Caco-2 (cell line): ENCODE measurements at regions not wholly inside any gene's neighbourhood (a gene's known extent, or its start where the extent isn't known, plus 50 kb on each side); places are given as distances from the start of the nearest gene placed in this dataset.

Source experiments
- BruUV-seq: library from RNA; stranded (reverse); fragments of 400-500 nt; replicated peaks from 2 replicates; lab custom pipeline; 2021; lab: Mats Ljungman, UMichigan
- CTCF ChIA-PET: fragments of 300-600 bp; sonication (Branson Sonifier 250); formaldehyde crosslinking; loops from one replicate; lab custom pipeline; 2022; ENCODE audit warnings: antibody characterized with exemption; lab: Charles Lee
- POLR2A ChIA-PET: fragments of 300-600 bp; sonication (Branson Sonifier 250); formaldehyde crosslinking; loops from one replicate; lab custom pipeline; 2022; ENCODE audit warnings: antibody characterized with exemption; lab: Charles Lee
- DNase-seq, 2 experiments: peaks; one replicate each; pipeline versions ENCODE4 v3.0.0 to v3.0.0-alpha.2; 2020 to 2022
- H3K27me3 ChIP-seq: replicated peaks from 2 replicates; pipeline ENCODE4 v1.6.0; 2011; ENCODE audit warnings: low read length; ENCODE audit not compliant: control insufficient read depth, insufficient read depth
- H3K36me3 ChIP-seq: 2 replicates; pipeline ENCODE4 v1.5.1; 2011; ENCODE audit warnings: low read length; ENCODE audit not compliant: control insufficient read depth, insufficient read depth
- H3K4me1 ChIP-seq: fragments of 250-450 bp; sonication (Bioruptor Pico); 2 replicates; pipeline ENCODE4 v1.5.1; 2020; ENCODE audit warnings: mild to moderate bottlenecking
- H3K4me3 ChIP-seq: 2 replicates; pipeline ENCODE4 v1.5.1; 2011; ENCODE audit warnings: low read depth, mild to moderate bottlenecking, control low read depth, low read length
- H3K9me3 ChIP-seq: fragments of 250-450 bp; sonication (Bioruptor Pico); 2 replicates; pipeline ENCODE4 v1.5.1; 2020; ENCODE audit warnings: mild to moderate bottlenecking, moderate library complexity
- H3K27ac Mint-ChIP-seq: one replicate; pipeline ENCODE4 v1.8.0; 2022; ENCODE audit warnings: mixed read lengths; ENCODE audit not compliant: unreplicated experiment
- H3K27me3 Mint-ChIP-seq: one replicate; pipeline ENCODE4 v1.8.0; 2022; ENCODE audit warnings: mixed read lengths; ENCODE audit not compliant: insufficient read depth, unreplicated experiment
- H3K36me3 Mint-ChIP-seq: one replicate; pipeline ENCODE4 v1.8.0; 2022; ENCODE audit warnings: mild to moderate bottlenecking, mixed read lengths; ENCODE audit not compliant: insufficient read depth, unreplicated experiment
- H3K4me1 Mint-ChIP-seq: one replicate; pipeline ENCODE4 v1.8.0; 2022; ENCODE audit warnings: low read depth, mixed read lengths; ENCODE audit not compliant: unreplicated experiment
- H3K4me3 Mint-ChIP-seq: one replicate; pipeline ENCODE4 v1.8.0; 2022; ENCODE audit warnings: mild to moderate bottlenecking, moderate library complexity, mixed read lengths; ENCODE audit not compliant: unreplicated experiment
- H3K9me3 Mint-ChIP-seq: one replicate; pipeline ENCODE4 v1.8.0; 2022; ENCODE audit warnings: mixed read lengths; ENCODE audit not compliant: unreplicated experiment
- intact Hi-C: fragments of 100-400 bp; cut with micrococcal nuclease; formaldehyde crosslinking; loops from one replicate; pipeline ENCODE4 v1.10.0; 2022; ENCODE audit not compliant: unreplicated experiment
- TF ChIP-seq, protein P1 (sequence below), 2 experiments: fragments of 200-600 bp in 1 of 2; IDR thresholded peaks; 1 replicate in 1 of 2; 2 replicates in 1 of 2; pipeline versions ENCODE4 v1.5.1 to v1.8.0; 2011 to 2022; ENCODE audit warnings: antibody characterized with exemption in 1 of 2, control low read depth in 1 of 2, inconsistent platforms in 1 of 2, low read depth in 1 of 2, low read length in 1 of 2, mild to moderate bottlenecking in 1 of 2, moderate library complexity in 1 of 2; ENCODE audit not compliant: insufficient read depth in 1 of 2, severe bottlenecking in 1 of 2, unreplicated experiment in 1 of 2

DNA sequence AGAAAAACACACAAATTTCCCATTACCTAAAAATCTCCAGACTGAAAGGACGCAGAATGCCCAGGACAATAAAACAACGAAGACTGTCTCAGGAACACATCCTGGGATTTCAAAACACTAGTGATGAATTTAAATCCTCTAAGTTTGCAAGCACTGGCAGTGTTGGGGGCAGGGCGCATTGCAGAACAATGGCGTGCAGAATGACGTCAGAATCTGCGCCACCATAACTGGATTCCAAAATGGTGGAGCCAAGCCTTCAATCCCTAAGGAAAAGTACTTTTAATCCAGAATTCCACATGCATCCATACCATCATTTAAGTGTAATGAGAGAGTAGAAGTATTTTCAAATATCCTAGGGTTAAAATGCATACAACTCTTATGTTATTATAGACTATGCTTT is 679.1 kb downstream of the TRIML1 start:
- POLR2A ChIA-PET = no interaction called here
- TF ChIP-seq, protein P1, sequence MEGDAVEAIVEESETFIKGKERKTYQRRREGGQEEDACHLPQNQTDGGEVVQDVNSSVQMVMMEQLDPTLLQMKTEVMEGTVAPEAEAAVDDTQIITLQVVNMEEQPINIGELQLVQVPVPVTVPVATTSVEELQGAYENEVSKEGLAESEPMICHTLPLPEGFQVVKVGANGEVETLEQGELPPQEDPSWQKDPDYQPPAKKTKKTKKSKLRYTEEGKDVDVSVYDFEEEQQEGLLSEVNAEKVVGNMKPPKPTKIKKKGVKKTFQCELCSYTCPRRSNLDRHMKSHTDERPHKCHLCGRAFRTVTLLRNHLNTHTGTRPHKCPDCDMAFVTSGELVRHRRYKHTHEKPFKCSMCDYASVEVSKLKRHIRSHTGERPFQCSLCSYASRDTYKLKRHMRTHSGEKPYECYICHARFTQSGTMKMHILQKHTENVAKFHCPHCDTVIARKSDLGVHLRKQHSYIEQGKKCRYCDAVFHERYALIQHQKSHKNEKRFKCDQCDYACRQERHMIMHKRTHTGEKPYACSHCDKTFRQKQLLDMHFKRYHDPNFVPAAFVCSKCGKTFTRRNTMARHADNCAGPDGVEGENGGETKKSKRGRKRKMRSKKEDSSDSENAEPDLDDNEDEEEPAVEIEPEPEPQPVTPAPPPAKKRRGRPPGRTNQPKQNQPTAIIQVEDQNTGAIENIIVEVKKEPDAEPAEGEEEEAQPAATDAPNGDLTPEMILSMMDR (IDR thresholded peaks at IDR 0.05; ENCODE audit: insufficient read depth in 1 of 2, low read depth in 1 of 2, low read length in 1 of 2, severe bottlenecking in 1 of 2, unreplicated experiment in 1 of 2) = no peak
- BruUV-seq = no TSS peak

DNA sequence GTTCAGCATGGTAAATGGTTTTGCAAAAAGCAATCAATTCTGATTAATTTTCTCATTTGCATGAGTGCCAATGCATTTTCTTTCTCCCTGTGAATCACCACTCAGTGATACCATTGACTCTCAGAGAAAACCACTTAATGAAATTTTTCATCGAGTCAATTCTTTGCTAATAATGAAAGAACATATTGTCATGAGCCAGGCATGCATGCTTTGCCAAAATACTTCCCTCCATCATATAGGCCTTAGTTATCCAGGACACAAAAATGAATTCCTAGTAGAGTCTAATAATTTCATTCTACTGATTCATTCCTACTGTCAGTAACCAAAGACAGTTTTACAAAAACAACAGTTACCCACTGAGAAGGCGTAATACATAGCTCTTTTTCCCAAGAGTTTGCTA is 680.0 kb downstream of the TRIML1 start:
- POLR2A ChIA-PET = no interaction called here
- H3K36me3 Mint-ChIP-seq = no peaks in the 10 kb centered on the region
- H3K27me3 Mint-ChIP-seq = no peaks in the 10 kb centered on the region
- H3K9me3 ChIP-seq = no peaks in the 10 kb centered on the region
- intact Hi-C loops = no loop called here
- H3K27me3 ChIP-seq = no peaks in the 10 kb centered on the region
- no peak for DNase-seq
- H3K4me1 ChIP-seq = peaks cover 9% of the 10 kb centered on the region
- peaks cover 3% of the 10 kb centered on the region for H3K9me3 Mint-ChIP-seq
- no peak overlapping the region for H3K4me3 Mint-ChIP-seq
- no peaks in the 10 kb centered on the region for H3K36me3 ChIP-seq
- BruUV-seq = no TSS peak
- no peaks in the 10 kb centered on the region for H3K4me1 Mint-ChIP-seq
- no peak overlapping the region for H3K27ac Mint-ChIP-seq
- H3K4me3 ChIP-seq = no peak overlapping the region
- CTCF ChIA-PET = no interaction called here
- TF ChIP-seq, protein P1 (IDR thresholded peaks at IDR 0.05; ENCODE audit: insufficient read depth in 1 of 2, low read depth in 1 of 2, low read length in 1 of 2, severe bottlenecking in 1 of 2, unreplicated experiment in 1 of 2) = no peak

More for the DNA sequence above, 679.1 kb downstream of the TRIML1 start:
- no peaks in the 10 kb centered on the region for H3K4me1 Mint-ChIP-seq
- Histone ChIP-seq H3K27me3 (no peaks in the 10 kb centered on the region), H3K4me3 (no peak overlapping the region), H3K9me3 (no peaks in the 10 kb centered on the region), H3K4me1 (peaks cover 9% of the 10 kb centered on the region), H3K36me3 (no peaks in the 10 kb centered on the region)
- intact Hi-C loops = no loop called here
- CTCF ChIA-PET = no interaction called here
- H3K9me3 Mint-ChIP-seq = peaks cover 10% of the 10 kb centered on the region
- no peak overlapping the region for H3K4me3 Mint-ChIP-seq
- no peaks in the 10 kb centered on the region for H3K27me3 Mint-ChIP-seq
- DNase-seq = no peak
- no peak overlapping the region for H3K27ac Mint-ChIP-seq
- H3K36me3 Mint-ChIP-seq = no peaks in the 10 kb centered on the region

GRCh38 chr4:188821500-188821899 is 682.3 kb downstream of the TRIML1 start:
- Mint-ChIP-seq H3K36me3 (no peaks in the 10 kb centered on the region), H3K27ac (no peak overlapping the region), H3K9me3 (no peaks in the 10 kb centered on the region), H3K4me1 (no peaks in the 10 kb centered on the region), H3K4me3 (no peak overlapping the region), H3K27me3 (no peaks in the 10 kb centered on the region)
- Histone ChIP-seq H3K9me3 (no peaks in the 10 kb centered on the region), H3K36me3 (no peaks in the 10 kb centered on the region), H3K4me3 (no peak overlapping the region), H3K27me3 (no peaks in the 10 kb centered on the region), H3K4me1 (peaks cover 9% of the 10 kb centered on the region)
- ChIA-PET POLR2A (no interaction called here), CTCF (no interaction called here)
- TF ChIP-seq, protein P1 (IDR thresholded peaks at IDR 0.05; ENCODE audit: insufficient read depth in 1 of 2, low read depth in 1 of 2, low read length in 1 of 2, severe bottlenecking in 1 of 2, unreplicated experiment in 1 of 2) = no peak
- BruUV-seq = no TSS peak
- no peak for DNase-seq
- intact Hi-C loops = no loop called here
